ENCODE measurements at regions not wholly inside any gene's neighbourhood (a gene's known extent, or its start where the extent isn't known, plus 50 kb on each side); places are given as distances from the start of the nearest gene placed in this dataset.

GRCh38 chr17:79340333-79341221 lies 266.0 kb downstream of the ENGASE start:
- TF ChIP-seq CTCF (conservative IDR thresholded peaks at IDR 0.05) (no peak), ZFX (IDR thresholded peaks at IDR 0.05) (no peak)

All from C4-2B (cell line).